ENCODE measurements at regions not wholly inside any gene's neighbourhood (a gene's known extent, or its start where the extent isn't known, plus 50 kb on each side); places are given as distances from the start of the nearest gene placed in this dataset.

DNA sequence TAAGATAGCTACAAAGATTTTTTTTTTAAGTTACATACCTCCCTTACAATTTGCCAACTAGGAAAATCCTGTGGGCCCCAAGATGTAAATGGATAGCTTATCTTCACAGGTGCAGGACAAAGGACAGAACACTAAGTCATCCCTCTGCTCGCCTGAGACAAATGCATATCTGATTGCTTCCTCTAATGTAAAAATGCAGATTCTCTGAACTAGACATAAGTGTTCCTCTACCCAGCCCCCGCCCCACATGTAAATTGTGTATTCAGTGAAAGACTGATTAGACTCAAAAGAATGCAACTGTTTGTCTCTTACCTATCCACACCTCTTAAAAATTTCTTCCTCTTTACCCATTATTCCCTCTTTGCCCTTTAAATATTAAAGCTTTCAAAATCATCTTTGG is 96.5 kb downstream of the CYP26B1 start (continued):
- TF ChIP-seq RAD51 (IDR thresholded peaks at IDR 0.05), result no peak
- no peak for TF ChIP-seq NBN (IDR thresholded peaks at IDR 0.05)
- TF ChIP-seq MTA2 (IDR thresholded peaks at IDR 0.05; ENCODE audit: low read depth), result no peak

DNA sequence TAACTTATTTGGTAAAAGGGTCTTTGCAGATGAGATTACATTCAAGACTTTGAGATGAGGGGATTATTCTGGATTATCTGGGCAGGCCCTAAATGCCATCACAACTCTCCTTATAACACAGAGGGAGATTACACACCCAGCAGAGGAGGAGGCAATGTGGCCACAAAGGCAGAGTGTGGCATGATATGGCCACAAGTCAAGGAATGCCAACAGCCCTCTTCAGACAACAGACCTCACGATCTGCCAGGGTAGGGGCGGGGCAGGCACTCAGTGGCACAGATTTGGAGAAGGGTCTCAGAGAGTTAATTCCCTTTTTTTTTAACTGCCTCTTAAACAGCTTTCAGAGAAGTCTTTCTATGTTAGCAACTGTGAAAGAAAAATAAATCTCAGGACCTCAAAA is 96.9 kb downstream of the CYP26B1 start:
- Histone ChIP-seq H3K4me3 (no peak overlapping the region), H3K9ac (ENCODE audit: control insufficient read depth, insufficient read depth, low read length) (no peak overlapping the region), H3K79me2 (ENCODE audit: control insufficient read depth, insufficient read depth, low read length) (no peaks in the 10 kb centered on the region), H3K27ac (ENCODE audit: control insufficient read depth, insufficient read depth) (no peak overlapping the region), H3K27me3 (replicated peaks in 1 of 2; ENCODE audit: control insufficient read depth in 2 of 2, insufficient read depth in 2 of 2, low read length in 1 of 2) (no peaks in the 10 kb centered on the region), H2AFZ (ENCODE audit: control insufficient read depth, low read depth, low read length) (no peak overlapping the region), H3K4me2 (ENCODE audit: control insufficient read depth, insufficient read depth) (no peak overlapping the region), H3K36me3 (ENCODE audit: control insufficient read depth in 2 of 2, insufficient read depth in 2 of 2, low read length in 1 of 2) (no peaks in the 10 kb centered on the region), H4K20me1 (ENCODE audit: control insufficient read depth, insufficient read depth) (no peaks in the 10 kb centered on the region), H3K4me1 (ENCODE audit: control insufficient read depth, insufficient read depth, low read length) (no peaks in the 10 kb centered on the region), H3K9me3 (replicated peaks; ENCODE audit: control insufficient read depth, insufficient read depth, low read length) (no peaks in the 10 kb centered on the region; the same call in 2 of the 3 replicates)
- BruUV-seq (replicated peaks), result no TSS peak
- ChIA-PET CTCF (no interaction called here), POLR2A (no interaction called here), SMC1A (ENCODE audit: uncharacterized antibody, unreplicated experiment) (no interaction called here), RAD21 (ENCODE audit: unreplicated experiment) (no interaction called here)
- in situ Hi-C loops (cut with MboI), result no loop called here
- 23% methylated on average over 2 of the region's 2 CpGs for WGBS (ENCODE audit: insufficient coverage, insufficient replicate concordance, low lambda C conversion rate, missing lambda C conversion rate)
- ATAC-seq (no peak), DNase-seq (ENCODE audit: low read depth, low spot score) (no peak), FAIRE-seq (no peak)
- intact Hi-C loops (cut with micrococcal nuclease; ENCODE audit: unreplicated experiment), result no loop called here
- TF ChIP-seq ETV6 (conservative IDR thresholded peaks at IDR 0.05 in 1 of 2, IDR thresholded peaks at IDR 0.05 in 1 of 2; ENCODE audit: borderline replicate concordance in 1 of 2, low read depth in 1 of 2) (no peak), FOXM1 (IDR thresholded peaks at IDR 0.05; ENCODE audit: low read depth, low read length) (no peak), NR2C1 (IDR thresholded peaks at IDR 0.05) (no peak), SMAD5 (IDR thresholded peaks at IDR 0.05; ENCODE audit: low read depth) (no peak), EP300 (IDR thresholded peaks at IDR 0.05; ENCODE audit: borderline replicate concordance in 1 of 2, control insufficient read depth in 1 of 2, low read depth in 2 of 2, low read length in 2 of 2) (no peak), RCOR1 (conservative IDR thresholded peaks at IDR 0.05; ENCODE audit: low read depth, low read length) (no peak), ZNF384 (IDR thresholded peaks at IDR 0.05; ENCODE audit: borderline replicate concordance, low read depth, low read length) (no peak), TCF7 (IDR thresholded peaks at IDR 0.05; ENCODE audit: borderline replicate concordance) (no peak), RAD51 (IDR thresholded peaks at IDR 0.05) (no peak), FOS (IDR thresholded peaks at IDR 0.05; ENCODE audit: borderline replicate concordance, extremely low read depth, insufficient read length) (no peak), LARP7 (IDR thresholded peaks at IDR 0.05) (no peak), NFYB (IDR thresholded peaks at IDR 0.05; ENCODE audit: insufficient read depth, low read depth, low read length) (no peak)
- TF ChIP-seq, protein P1, sequence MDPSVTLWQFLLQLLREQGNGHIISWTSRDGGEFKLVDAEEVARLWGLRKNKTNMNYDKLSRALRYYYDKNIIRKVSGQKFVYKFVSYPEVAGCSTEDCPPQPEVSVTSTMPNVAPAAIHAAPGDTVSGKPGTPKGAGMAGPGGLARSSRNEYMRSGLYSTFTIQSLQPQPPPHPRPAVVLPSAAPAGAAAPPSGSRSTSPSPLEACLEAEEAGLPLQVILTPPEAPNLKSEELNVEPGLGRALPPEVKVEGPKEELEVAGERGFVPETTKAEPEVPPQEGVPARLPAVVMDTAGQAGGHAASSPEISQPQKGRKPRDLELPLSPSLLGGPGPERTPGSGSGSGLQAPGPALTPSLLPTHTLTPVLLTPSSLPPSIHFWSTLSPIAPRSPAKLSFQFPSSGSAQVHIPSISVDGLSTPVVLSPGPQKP (IDR thresholded peaks at IDR 0.05; ENCODE audit: low read depth, low read length), result no peak
- TF ChIP-seq, protein P2, sequence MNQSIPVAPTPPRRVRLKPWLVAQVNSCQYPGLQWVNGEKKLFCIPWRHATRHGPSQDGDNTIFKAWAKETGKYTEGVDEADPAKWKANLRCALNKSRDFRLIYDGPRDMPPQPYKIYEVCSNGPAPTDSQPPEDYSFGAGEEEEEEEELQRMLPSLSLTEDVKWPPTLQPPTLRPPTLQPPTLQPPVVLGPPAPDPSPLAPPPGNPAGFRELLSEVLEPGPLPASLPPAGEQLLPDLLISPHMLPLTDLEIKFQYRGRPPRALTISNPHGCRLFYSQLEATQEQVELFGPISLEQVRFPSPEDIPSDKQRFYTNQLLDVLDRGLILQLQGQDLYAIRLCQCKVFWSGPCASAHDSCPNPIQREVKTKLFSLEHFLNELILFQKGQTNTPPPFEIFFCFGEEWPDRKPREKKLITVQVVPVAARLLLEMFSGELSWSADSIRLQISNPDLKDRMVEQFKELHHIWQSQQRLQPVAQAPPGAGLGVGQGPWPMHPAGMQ (IDR thresholded peaks at IDR 0.05; ENCODE audit: borderline replicate concordance), result no peak
- TF ChIP-seq, protein P3, sequence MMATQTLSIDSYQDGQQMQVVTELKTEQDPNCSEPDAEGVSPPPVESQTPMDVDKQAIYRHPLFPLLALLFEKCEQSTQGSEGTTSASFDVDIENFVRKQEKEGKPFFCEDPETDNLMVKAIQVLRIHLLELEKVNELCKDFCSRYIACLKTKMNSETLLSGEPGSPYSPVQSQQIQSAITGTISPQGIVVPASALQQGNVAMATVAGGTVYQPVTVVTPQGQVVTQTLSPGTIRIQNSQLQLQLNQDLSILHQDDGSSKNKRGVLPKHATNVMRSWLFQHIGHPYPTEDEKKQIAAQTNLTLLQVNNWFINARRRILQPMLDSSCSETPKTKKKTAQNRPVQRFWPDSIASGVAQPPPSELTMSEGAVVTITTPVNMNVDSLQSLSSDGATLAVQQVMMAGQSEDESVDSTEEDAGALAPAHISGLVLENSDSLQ (IDR thresholded peaks at IDR 0.05), result no peak
- TF ChIP-seq, protein P4, sequence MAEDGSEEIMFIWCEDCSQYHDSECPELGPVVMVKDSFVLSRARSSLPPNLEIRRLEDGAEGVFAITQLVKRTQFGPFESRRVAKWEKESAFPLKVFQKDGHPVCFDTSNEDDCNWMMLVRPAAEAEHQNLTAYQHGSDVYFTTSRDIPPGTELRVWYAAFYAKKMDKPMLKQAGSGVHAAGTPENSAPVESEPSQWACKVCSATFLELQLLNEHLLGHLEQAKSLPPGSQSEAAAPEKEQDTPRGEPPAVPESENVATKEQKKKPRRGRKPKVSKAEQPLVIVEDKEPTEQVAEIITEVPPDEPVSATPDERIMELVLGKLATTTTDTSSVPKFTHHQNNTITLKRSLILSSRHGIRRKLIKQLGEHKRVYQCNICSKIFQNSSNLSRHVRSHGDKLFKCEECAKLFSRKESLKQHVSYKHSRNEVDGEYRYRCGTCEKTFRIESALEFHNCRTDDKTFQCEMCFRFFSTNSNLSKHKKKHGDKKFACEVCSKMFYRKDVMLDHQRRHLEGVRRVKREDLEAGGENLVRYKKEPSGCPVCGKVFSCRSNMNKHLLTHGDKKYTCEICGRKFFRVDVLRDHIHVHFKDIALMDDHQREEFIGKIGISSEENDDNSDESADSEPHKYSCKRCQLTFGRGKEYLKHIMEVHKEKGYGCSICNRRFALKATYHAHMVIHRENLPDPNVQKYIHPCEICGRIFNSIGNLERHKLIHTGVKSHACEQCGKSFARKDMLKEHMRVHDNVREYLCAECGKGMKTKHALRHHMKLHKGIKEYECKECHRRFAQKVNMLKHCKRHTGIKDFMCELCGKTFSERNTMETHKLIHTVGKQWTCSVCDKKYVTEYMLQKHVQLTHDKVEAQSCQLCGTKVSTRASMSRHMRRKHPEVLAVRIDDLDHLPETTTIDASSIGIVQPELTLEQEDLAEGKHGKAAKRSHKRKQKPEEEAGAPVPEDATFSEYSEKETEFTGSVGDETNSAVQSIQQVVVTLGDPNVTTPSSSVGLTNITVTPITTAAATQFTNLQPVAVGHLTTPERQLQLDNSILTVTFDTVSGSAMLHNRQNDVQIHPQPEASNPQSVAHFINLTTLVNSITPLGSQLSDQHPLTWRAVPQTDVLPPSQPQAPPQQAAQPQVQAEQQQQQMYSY (CRISPR knock-in tag; IDR thresholded peaks at IDR 0.05), result no peak

Measured in GM12878 (cell line).